ENCODE measurements at regions not wholly inside any gene's neighbourhood (a gene's known extent, or its start where the extent isn't known, plus 50 kb on each side); places are given as distances from the start of the nearest gene placed in this dataset.

GRCh38 chr4:129246145-129246544 is 150.2 kb downstream of the C4orf33 start:
- TF ChIP-seq CEBPB (tag; IDR thresholded peaks at IDR 0.05) (no peak), ZFP36 (IDR thresholded peaks at IDR 0.05; ENCODE audit: low read depth, low read length, partially characterized antibody) (no peak), POLR2AphosphoS5 (IDR thresholded peaks at IDR 0.05; ENCODE audit: control insufficient read depth, insufficient read depth, low read depth, low read length) (no peak), FOXM1 (IDR thresholded peaks at IDR 0.05; ENCODE audit: low read depth) (no peak), FOXM1 (CRISPR knock-in tag; IDR thresholded peaks at IDR 0.05; ENCODE audit: low read depth) (no peak), RFX5 (IDR thresholded peaks at IDR 0.05; ENCODE audit: low read depth, low read length) (no peak), RBM14 (IDR thresholded peaks at IDR 0.05; ENCODE audit: borderline replicate concordance, insufficient read depth, low read depth, low read length) (no peak), PCBP1 (IDR thresholded peaks at IDR 0.05; ENCODE audit: low read depth, low read length, poor library complexity, severe bottlenecking) (no peak)
